K562 (cell line): ENCODE measurements at regions not wholly inside any gene's neighbourhood (a gene's known extent, or its start where the extent isn't known, plus 50 kb on each side); places are given as distances from the start of the nearest gene placed in this dataset.
A peak's percentile ranks its signal among the peaks of the same experiment; 100 is the strongest.

Experiments used
- ATAC-seq: fragments of 200-7000 bp; cut with Tn5 transposase; 3 replicates; pipeline ENCODE4 v1.9.1; 2020; ENCODE audit warnings: moderate library complexity
- BruUV-seq: library from RNA; stranded (reverse); fragments of 400-500 nt; replicated peaks from 2 replicates; lab custom pipeline; 2021; lab: Mats Ljungman, UMichigan
- CTCF ChIA-PET: fragments of 300-600 bp; formaldehyde crosslinking; extraction: SDS; loops from one replicate; lab custom pipeline; 2021; ENCODE audit warnings: low intra/inter-chr PET ratio; lab: Yijun Ruan, JAX
- POLR2A ChIA-PET: fragments of 300-600, 350-650 bp; sonication (Branson Sonifier 250); formaldehyde crosslinking; extraction: SDS; loops from one replicate; lab custom pipeline; 2021; ENCODE audit warnings: antibody characterized with exemption, inconsistent platforms; lab: Yijun Ruan, JAX
- DNase-seq, 4 experiments: peaks; one replicate each; pipeline versions ENCODE4 v3.0.0 to v3.0.0-alpha.2; 2011 to 2018; ENCODE audit warnings: low spot score in 3 of 4, mixed read lengths in 3 of 4; ENCODE audit errors: extremely low read depth in 1 of 4
- FAIRE-seq: peaks from 2 replicates; lab custom pipeline; 2011; peaks lifted over from hg19 to GRCh38; lab: Jason Lieb, UNC
- H2AFZ ChIP-seq: 2 replicates; pipeline ENCODE4 v1.6.0; 2011; ENCODE audit warnings: low read depth, low read length, control low read depth, inconsistent platforms
- H3K27ac ChIP-seq: fragments of 200-600 bp; 3 replicates; pipeline ENCODE4 v1.8.0; 2011; ENCODE audit warnings: low read depth, mild to moderate bottlenecking, control low read depth, inconsistent platforms, low read length, moderate library complexity, mixed read lengths; ENCODE audit errors: extremely low read depth
- H3K27me3 ChIP-seq, 2 experiments: fragments of 300-600 bp in 1 of 2; 2 replicates in 1 of 2; 3 replicates in 1 of 2; pipeline versions ENCODE4 v1.6.0 to v1.8.0; 2011; ENCODE audit warnings: inconsistent platforms in 2 of 2, low read length in 2 of 2, mild to moderate bottlenecking in 1 of 2, mixed read lengths in 1 of 2, moderate library complexity in 1 of 2; ENCODE audit not compliant: control insufficient read depth in 2 of 2, insufficient read depth in 2 of 2
- H3K36me3 ChIP-seq: fragments of 300-600 bp; 3 replicates; pipeline ENCODE4 v1.8.0; 2011; ENCODE audit warnings: mild to moderate bottlenecking, low read length, inconsistent platforms; ENCODE audit not compliant: control insufficient read depth, insufficient read depth
- H3K4me1 ChIP-seq, 2 experiments: fragments of 200-600 bp in 1 of 2; replicated peaks in 1 of 2; 2 replicates in 1 of 2; 3 replicates in 1 of 2; pipeline versions ENCODE4 v1.5.1 to v1.8.0; 2011; ENCODE audit warnings: inconsistent platforms in 2 of 2, low read length in 2 of 2, mild to moderate bottlenecking in 1 of 2, mixed read lengths in 1 of 2, moderate library complexity in 1 of 2; ENCODE audit not compliant: control insufficient read depth in 2 of 2, insufficient read depth in 2 of 2
- H3K4me2 ChIP-seq: 2 replicates; pipeline ENCODE4 v1.6.1; 2011; ENCODE audit warnings: low read length, control low read depth, inconsistent platforms, mixed read lengths; ENCODE audit not compliant: insufficient read depth
- H3K4me3 ChIP-seq: fragments of 200-600 bp; sonication (generic), shearing (Covaris generic); 2 replicates; pipeline ENCODE4 v1.5.1; 2016; ENCODE audit warnings: control low read depth, inconsistent platforms
- H3K79me2 ChIP-seq: fragments of 200-600 bp; 3 replicates; pipeline ENCODE4 v1.8.0; 2011; ENCODE audit warnings: low read length, inconsistent platforms; ENCODE audit not compliant: control insufficient read depth, insufficient read depth
- H3K9ac ChIP-seq, 2 experiments: 2 replicates each; pipeline versions ENCODE4 v1.6.0 to v1.6.1; 2011; ENCODE audit warnings: low read depth in 2 of 2, low read length in 2 of 2, control low read depth in 1 of 2, inconsistent platforms in 1 of 2, mild to moderate bottlenecking in 1 of 2, mixed read lengths in 1 of 2; ENCODE audit not compliant: insufficient read depth in 1 of 2
- H3K9me1 ChIP-seq: one replicate; pipeline ENCODE4 v1.6.0; 2011; ENCODE audit warnings: inconsistent platforms, mild to moderate bottlenecking, low read length, moderate library complexity; ENCODE audit not compliant: control insufficient read depth, insufficient read depth
- H3K9me3 ChIP-seq: replicated peaks from 2 replicates; pipeline ENCODE4 v1.5.1; 2011; ENCODE audit warnings: low read depth, low read length, inconsistent platforms; ENCODE audit not compliant: control insufficient read depth, insufficient read depth
- H4K20me1 ChIP-seq: replicated peaks from 2 replicates; pipeline ENCODE4 v1.6.1; 2011; ENCODE audit warnings: low read length, inconsistent platforms, mixed read lengths; ENCODE audit not compliant: control insufficient read depth, insufficient read depth
- BDP1 ChIP-seq: IDR thresholded peaks from 3 replicates; pipeline ENCODE4 v1.6.1; 2011; ENCODE audit not compliant: insufficient read length, insufficient read depth
- CBX1 ChIP-seq: sonication (generic); IDR thresholded peaks from 2 replicates; pipeline ENCODE4 v1.6.1; 2016; ENCODE audit warnings: antibody characterized with exemption, low read depth, mild to moderate bottlenecking
- HMG20A ChIP-seq: fragments of 450-650 bp; formaldehyde crosslinking; conservative IDR thresholded peaks from 2 replicates; pipeline ENCODE4 v1.4.0; 2020; ENCODE audit warnings: mild to moderate bottlenecking, mixed read lengths
- HNRNPK ChIP-seq: fragments of 200-400 bp; formaldehyde crosslinking; IDR thresholded peaks from one replicate; pipeline ENCODE4 v1.6.1; 2018; ENCODE audit warnings: mild to moderate bottlenecking, low read depth, low read length; ENCODE audit not compliant: poor library complexity, severe bottlenecking
- MTA3 ChIP-seq: fragments of 450-650 bp; formaldehyde crosslinking; IDR thresholded peaks from 2 replicates; pipeline ENCODE4 v1.6.1; 2017; ENCODE audit warnings: mild to moderate bottlenecking, borderline replicate concordance
- RBM14 ChIP-seq: fragments of 200-400 bp; formaldehyde crosslinking; IDR thresholded peaks from 2 replicates; pipeline ENCODE4 v1.6.1; 2018; ENCODE audit warnings: low read depth, mild to moderate bottlenecking, low read length, moderate library complexity, borderline replicate concordance; ENCODE audit not compliant: insufficient read depth
- RHOXF2B ChIP-seq: fragments of 250-450 bp; sonication (Bioruptor Pico); conservative IDR thresholded peaks from 2 replicates; pipeline ENCODE4 v1.5.1; 2021
- TCF7L2 ChIP-seq: fragments of 150-350 bp; IDR thresholded peaks from 2 replicates; pipeline ENCODE4 v1.6.1; 2016; ENCODE audit warnings: low read depth, mild to moderate bottlenecking, low read length, moderate library complexity
- YY1 ChIP-seq, 3 experiments: IDR thresholded peaks; 2 replicates each; pipeline ENCODE4 v1.6.1; 2011; ENCODE audit warnings: low read length in 2 of 3, mild to moderate bottlenecking in 2 of 3, moderate library complexity in 2 of 3, borderline replicate concordance in 1 of 3, control low read depth in 1 of 3, low read depth in 1 of 3; ENCODE audit not compliant: insufficient read depth in 3 of 3, insufficient replicate concordance in 2 of 3, control insufficient read depth in 1 of 3, insufficient read length in 1 of 3; ENCODE audit errors: extremely low read depth in 1 of 3
- ZNF134 ChIP-seq: fragments of 250-450 bp; sonication (Bioruptor Pico); conservative IDR thresholded peaks from 2 replicates; pipeline ENCODE4 v1.4.0; 2020
- ZNF232 ChIP-seq: sonication (generic); formaldehyde crosslinking; IDR thresholded peaks from 2 replicates; pipeline ENCODE4 v1.8.0; 2022; ENCODE audit warnings: mild to moderate bottlenecking, missing genetic modification reagents
- WGBS: fragments of 100-300 bp; shearing (Covaris generic); methylation state at CpG from one replicate; pipeline ENCODE4 v1.1.6; 2016; ENCODE audit warnings: low coverage, mixed read lengths; ENCODE audit not compliant: insufficient coverage; ENCODE audit errors: missing lambda C conversion rate; 5-methylcytosine and 5-hydroxymethylcytosine counted together
- in situ Hi-C: fragments of 300-500 bp; cut with MboI; formaldehyde crosslinking; loops from 4 replicates; pipeline ENCODE4 v1.15.0; 2018; ENCODE audit warnings: inconsistent platforms, mixed read lengths
- intact Hi-C: fragments of 100-400 bp; cut with micrococcal nuclease; formaldehyde crosslinking; loops from 2 replicates; pipeline ENCODE4 v1.14.2; 2022
- TF ChIP-seq, protein P1 (sequence below): sonication (generic); IDR thresholded peaks from 2 replicates; pipeline ENCODE4 v1.6.1; 2016
- TF ChIP-seq, protein P2 (sequence below): IDR thresholded peaks from 2 replicates; pipeline ENCODE4 v1.6.1; 2011; ENCODE audit warnings: borderline replicate concordance, low read depth, mild to moderate bottlenecking, moderate library complexity, low read length; ENCODE audit not compliant: insufficient read depth, poor library complexity, severe bottlenecking
- TF ChIP-seq, protein P3 (sequence below): fragments of 250-450 bp; sonication (Bioruptor Pico); IDR thresholded peaks from 2 replicates; pipeline ENCODE4 v1.8.0; 2022; ENCODE audit warnings: inconsistent platforms, mild to moderate bottlenecking, moderate library complexity, borderline replicate concordance
- TF ChIP-seq, protein P4 (sequence below): fragments of 450-650 bp; formaldehyde crosslinking; IDR thresholded peaks from 2 replicates; pipeline ENCODE4 v1.4.0; 2020; ENCODE audit warnings: mild to moderate bottlenecking, moderate library complexity

DNA sequence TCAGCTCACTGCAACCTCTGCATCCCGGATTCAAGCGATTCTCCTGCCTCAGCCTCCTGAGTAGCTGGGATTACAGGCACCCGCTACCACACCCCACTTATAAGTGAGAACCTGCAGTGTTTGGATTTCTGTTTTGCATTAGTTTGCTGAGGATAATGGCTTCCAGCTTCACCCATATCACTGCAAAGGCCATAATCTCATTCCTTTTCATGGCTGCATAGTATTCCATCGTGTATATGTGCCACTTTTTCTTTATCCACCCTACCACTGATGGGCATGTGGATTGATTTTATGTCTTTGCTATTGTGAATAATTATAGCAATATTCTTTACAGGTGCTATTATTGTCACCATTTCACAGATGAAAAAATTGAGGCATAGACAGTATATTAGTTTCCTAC lies 301.0 kb upstream of the MAF start:
- ATAC-seq, result no peak
- WGBS, result 69% methylated on average over 4 of the region's 4 CpGs
- no peak overlapping the region for H3K4me3 ChIP-seq
- H3K9me3 ChIP-seq, result no peaks in the 10 kb centered on the region
- H3K27me3 ChIP-seq, result no peaks in the 10 kb centered on the region
- no TSS peak for BruUV-seq
- H3K4me1 ChIP-seq, result peaks cover 0 to 16% of the 10 kb centered on the region in 2 experiments; a peak in 4 of 5 replicates
- POLR2A ChIA-PET, result interaction anchor here (0.6 kb wide), 1 partner anchor 69 kb away, joined by 3 read pairs; no protein-coding TSS in a partner anchor
- CTCF ChIA-PET, result no interaction called here
- H3K9ac ChIP-seq, result no peak overlapping the region
- no peaks in the 10 kb centered on the region for H3K9me1 ChIP-seq
- H3K79me2 ChIP-seq, result no peaks in the 10 kb centered on the region
- no peaks in the 10 kb centered on the region for H3K36me3 ChIP-seq
- no peak overlapping the region for H3K4me2 ChIP-seq
- no peak for DNase-seq
- intact Hi-C loops (no loop called here), in situ Hi-C loops (no loop called here)
- no peak overlapping the region for H2AFZ ChIP-seq
- no peak overlapping the region for H3K27ac ChIP-seq
- FAIRE-seq, result no peak
- no peaks in the 10 kb centered on the region for H4K20me1 ChIP-seq
- TF ChIP-seq HMG20A (no peak), HNRNPK (no peak), RHOXF2B (CRISPR knock-in tag) (no peak), ZNF232 (CRISPR knock-in tag) (no peak), ZNF134 (CRISPR knock-in tag) (no peak), BDP1 (no peak), MTA3 (no peak), RBM14 (no peak), TCF7L2 (no peak), CBX1 (peak; percentile 81; the same call in 1 of the 2 replicates), YY1 (IDR thresholded peaks at IDR 0.05; ENCODE audit: borderline replicate concordance in 1 of 3, control insufficient read depth in 1 of 3, extremely low read depth in 1 of 3, insufficient read depth in 3 of 3, insufficient read length in 1 of 3, insufficient replicate concordance in 2 of 3, low read depth in 1 of 3, low read length in 2 of 3) (no peak)
- TF ChIP-seq, protein P1, sequence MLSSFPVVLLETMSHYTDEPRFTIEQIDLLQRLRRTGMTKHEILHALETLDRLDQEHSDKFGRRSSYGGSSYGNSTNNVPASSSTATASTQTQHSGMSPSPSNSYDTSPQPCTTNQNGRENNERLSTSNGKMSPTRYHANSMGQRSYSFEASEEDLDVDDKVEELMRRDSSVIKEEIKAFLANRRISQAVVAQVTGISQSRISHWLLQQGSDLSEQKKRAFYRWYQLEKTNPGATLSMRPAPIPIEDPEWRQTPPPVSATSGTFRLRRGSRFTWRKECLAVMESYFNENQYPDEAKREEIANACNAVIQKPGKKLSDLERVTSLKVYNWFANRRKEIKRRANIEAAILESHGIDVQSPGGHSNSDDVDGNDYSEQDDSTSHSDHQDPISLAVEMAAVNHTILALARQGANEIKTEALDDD, result no peak
- TF ChIP-seq, protein P2, sequence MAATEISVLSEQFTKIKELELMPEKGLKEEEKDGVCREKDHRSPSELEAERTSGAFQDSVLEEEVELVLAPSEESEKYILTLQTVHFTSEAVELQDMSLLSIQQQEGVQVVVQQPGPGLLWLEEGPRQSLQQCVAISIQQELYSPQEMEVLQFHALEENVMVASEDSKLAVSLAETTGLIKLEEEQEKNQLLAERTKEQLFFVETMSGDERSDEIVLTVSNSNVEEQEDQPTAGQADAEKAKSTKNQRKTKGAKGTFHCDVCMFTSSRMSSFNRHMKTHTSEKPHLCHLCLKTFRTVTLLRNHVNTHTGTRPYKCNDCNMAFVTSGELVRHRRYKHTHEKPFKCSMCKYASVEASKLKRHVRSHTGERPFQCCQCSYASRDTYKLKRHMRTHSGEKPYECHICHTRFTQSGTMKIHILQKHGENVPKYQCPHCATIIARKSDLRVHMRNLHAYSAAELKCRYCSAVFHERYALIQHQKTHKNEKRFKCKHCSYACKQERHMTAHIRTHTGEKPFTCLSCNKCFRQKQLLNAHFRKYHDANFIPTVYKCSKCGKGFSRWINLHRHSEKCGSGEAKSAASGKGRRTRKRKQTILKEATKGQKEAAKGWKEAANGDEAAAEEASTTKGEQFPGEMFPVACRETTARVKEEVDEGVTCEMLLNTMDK, result no peak
- TF ChIP-seq, protein P3, sequence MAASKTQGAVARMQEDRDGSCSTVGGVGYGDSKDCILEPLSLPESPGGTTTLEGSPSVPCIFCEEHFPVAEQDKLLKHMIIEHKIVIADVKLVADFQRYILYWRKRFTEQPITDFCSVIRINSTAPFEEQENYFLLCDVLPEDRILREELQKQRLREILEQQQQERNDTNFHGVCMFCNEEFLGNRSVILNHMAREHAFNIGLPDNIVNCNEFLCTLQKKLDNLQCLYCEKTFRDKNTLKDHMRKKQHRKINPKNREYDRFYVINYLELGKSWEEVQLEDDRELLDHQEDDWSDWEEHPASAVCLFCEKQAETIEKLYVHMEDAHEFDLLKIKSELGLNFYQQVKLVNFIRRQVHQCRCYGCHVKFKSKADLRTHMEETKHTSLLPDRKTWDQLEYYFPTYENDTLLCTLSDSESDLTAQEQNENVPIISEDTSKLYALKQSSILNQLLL (CRISPR knock-in tag), result no peak
- TF ChIP-seq, protein P4, sequence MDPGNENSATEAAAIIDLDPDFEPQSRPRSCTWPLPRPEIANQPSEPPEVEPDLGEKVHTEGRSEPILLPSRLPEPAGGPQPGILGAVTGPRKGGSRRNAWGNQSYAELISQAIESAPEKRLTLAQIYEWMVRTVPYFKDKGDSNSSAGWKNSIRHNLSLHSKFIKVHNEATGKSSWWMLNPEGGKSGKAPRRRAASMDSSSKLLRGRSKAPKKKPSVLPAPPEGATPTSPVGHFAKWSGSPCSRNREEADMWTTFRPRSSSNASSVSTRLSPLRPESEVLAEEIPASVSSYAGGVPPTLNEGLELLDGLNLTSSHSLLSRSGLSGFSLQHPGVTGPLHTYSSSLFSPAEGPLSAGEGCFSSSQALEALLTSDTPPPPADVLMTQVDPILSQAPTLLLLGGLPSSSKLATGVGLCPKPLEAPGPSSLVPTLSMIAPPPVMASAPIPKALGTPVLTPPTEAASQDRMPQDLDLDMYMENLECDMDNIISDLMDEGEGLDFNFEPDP (CRISPR knock-in tag), result no peak
